ENCODE measurements at regions not wholly inside any gene's neighbourhood (a gene's known extent, or its start where the extent isn't known, plus 50 kb on each side); places are given as distances from the start of the nearest gene placed in this dataset.

- TF ChIP-seq CTCF (IDR thresholded peaks at IDR 0.05; ENCODE audit: extremely low read depth, insufficient read depth, missing control alignments): no peak
- DNase-seq (ENCODE audit: low spot score): no peak
- in situ Hi-C loops (cut with MboI; ENCODE audit: low pct_unique_long_range_greater_than_20kb, low sequenced_read_pairs, unreplicated experiment): no loop called here
Observed at GRCh38 chr4:11881947-11882346, 453.3 kb upstream of the HS3ST1 start.

- no peak for TF ChIP-seq CTCF (IDR thresholded peaks at IDR 0.05; ENCODE audit: extremely low read depth, insufficient read depth, missing control alignments)
- DNase-seq (ENCODE audit: low spot score): no peak
- in situ Hi-C loops (cut with MboI; ENCODE audit: low pct_unique_long_range_greater_than_20kb, low sequenced_read_pairs, unreplicated experiment): no loop called here
Observed at GRCh38 chr4:11881364-11881763, 452.7 kb upstream of the HS3ST1 start.

- no peak for TF ChIP-seq CTCF (IDR thresholded peaks at IDR 0.05; ENCODE audit: extremely low read depth, insufficient read depth, missing control alignments)
- no peak for DNase-seq (ENCODE audit: low spot score)
- in situ Hi-C loops (cut with MboI; ENCODE audit: low pct_unique_long_range_greater_than_20kb, low sequenced_read_pairs, unreplicated experiment): no loop called here
Observed at GRCh38 chr4:11878241-11878640, 449.5 kb upstream of the HS3ST1 start.

- no peak for TF ChIP-seq CTCF (IDR thresholded peaks at IDR 0.05; ENCODE audit: extremely low read depth, insufficient read depth, missing control alignments)
- DNase-seq (ENCODE audit: low spot score): no peak
- in situ Hi-C loops (cut with MboI; ENCODE audit: low pct_unique_long_range_greater_than_20kb, low sequenced_read_pairs, unreplicated experiment): no loop called here
Observed at GRCh38 chr4:11876104-11876503, 447.4 kb upstream of the HS3ST1 start.

GRCh38 chr4:11869191-11869870 is 440.6 kb upstream of the HS3ST1 start:
- in situ Hi-C loops (cut with MboI; ENCODE audit: low pct_unique_long_range_greater_than_20kb, low sequenced_read_pairs, unreplicated experiment): no loop called here
- DNase-seq (ENCODE audit: low spot score): no peak

GRCh38 chr4:11866391-11866790 is 437.7 kb upstream of the HS3ST1 start:
- in situ Hi-C loops (cut with MboI; ENCODE audit: low pct_unique_long_range_greater_than_20kb, low sequenced_read_pairs, unreplicated experiment): no loop called here
- no peak for DNase-seq (ENCODE audit: low spot score)
- no peak for TF ChIP-seq CTCF (IDR thresholded peaks at IDR 0.05; ENCODE audit: extremely low read depth, insufficient read depth, missing control alignments)

More at GRCh38 chr4:11869191-11869870, 440.6 kb upstream of the HS3ST1 start:
- TF ChIP-seq CTCF (IDR thresholded peaks at IDR 0.05; ENCODE audit: extremely low read depth, insufficient read depth, missing control alignments): no peak

Measured in GM13977 (cell line).